ENCODE measurements at regions not wholly inside any gene's neighbourhood (a gene's known extent, or its start where the extent isn't known, plus 50 kb on each side); places are given as distances from the start of the nearest gene placed in this dataset.
A peak's percentile ranks its signal among the peaks of the same experiment; 100 is the strongest.

- H3K4me3 ChIP-seq, result no peak overlapping the region
- H3K27ac ChIP-seq, result peak overlapping the region in 2 of 21 experiments; percentile 5 to 34
Observed at GRCh38 chr5:96288166-96288844, 144.7 kb downstream of the PCSK1 start.

- Histone ChIP-seq H3K4me3 (no peak overlapping the region), H3K27ac (no peak overlapping the region)
Observed at GRCh38 chr5:96287136-96287535, 145.9 kb downstream of the PCSK1 start.

GRCh38 chr5:96285823-96286222 lies 147.2 kb downstream of the PCSK1 start:
- Histone ChIP-seq H3K27ac (no peak overlapping the region), H3K4me3 (no peak overlapping the region)

- no peak overlapping the region for H3K27ac ChIP-seq
- no peak overlapping the region for H3K4me3 ChIP-seq
Observed at GRCh38 chr5:96284727-96285389, 148.2 kb downstream of the PCSK1 start.

GRCh38 chr5:96283589-96283988 lies 149.5 kb downstream of the PCSK1 start:
- Histone ChIP-seq H3K4me3 (no peak overlapping the region), H3K27ac (no peak overlapping the region)

GRCh38 chr5:96282020-96282419 lies 151.0 kb downstream of the PCSK1 start:
- Histone ChIP-seq H3K27ac (no peak overlapping the region), H3K4me3 (no peak overlapping the region)

- H3K27ac ChIP-seq, result peak overlapping the region in 2 of 21 experiments; percentile 1 to 49
- H3K4me3 ChIP-seq, result no peak overlapping the region
Observed at GRCh38 chr5:96280946-96281393, 152.1 kb downstream of the PCSK1 start.

GRCh38 chr5:96279801-96280542 lies 153.1 kb downstream of the PCSK1 start:
- H3K27ac ChIP-seq, result peak overlapping the region in 4 of 21 experiments; percentile 1 to 49 (median 14)
- no peak overlapping the region for H3K4me3 ChIP-seq

- Histone ChIP-seq H3K4me3 (no peak overlapping the region), H3K27ac (peak overlapping the region in 1 of 21 experiments; percentile 49)
Observed at GRCh38 chr5:96278981-96279380, 154.1 kb downstream of the PCSK1 start.

- Histone ChIP-seq H3K27ac (no peak overlapping the region), H3K4me3 (no peak overlapping the region)
Observed at GRCh38 chr5:96275051-96275450, 158.0 kb downstream of the PCSK1 start.

- no peak overlapping the region for H3K27ac ChIP-seq
- no peak overlapping the region for H3K4me3 ChIP-seq
Observed at GRCh38 chr5:96265487-96265886, 167.6 kb downstream of the PCSK1 start.

- Histone ChIP-seq H3K4me3 (no peak overlapping the region), H3K27ac (no peak overlapping the region)
Observed at GRCh38 chr5:96264047-96264446, 169.0 kb downstream of the PCSK1 start.

- no peak overlapping the region for H3K27ac ChIP-seq
- no peak overlapping the region for H3K4me3 ChIP-seq
Observed at GRCh38 chr5:96262105-96262504, 170.9 kb downstream of the PCSK1 start.

- H3K27ac ChIP-seq, result no peak overlapping the region
- no peak overlapping the region for H3K4me3 ChIP-seq
Observed at GRCh38 chr5:96260009-96260408, 173.0 kb downstream of the PCSK1 start.

GRCh38 chr5:96259151-96259772 lies 173.8 kb downstream of the PCSK1 start:
- no peak overlapping the region for H3K4me3 ChIP-seq
- H3K27ac ChIP-seq, result no peak overlapping the region

GRCh38 chr5:96258692-96259091 lies 174.4 kb downstream of the PCSK1 start:
- no peak overlapping the region for H3K27ac ChIP-seq
- no peak overlapping the region for H3K4me3 ChIP-seq

- Histone ChIP-seq H3K4me3 (no peak overlapping the region), H3K27ac (no peak overlapping the region)
Observed at GRCh38 chr5:96257904-96258303, 175.1 kb downstream of the PCSK1 start.

- Histone ChIP-seq H3K4me3 (no peak overlapping the region), H3K27ac (no peak overlapping the region)
Observed at GRCh38 chr5:96256795-96257470, 176.1 kb downstream of the PCSK1 start.

- H3K27ac ChIP-seq, result peak overlapping the region in 9 of 21 experiments; percentile 9 to 76 (median 31)
- no peak overlapping the region for H3K4me3 ChIP-seq
Observed at GRCh38 chr5:96254980-96255691, 177.9 kb downstream of the PCSK1 start.
